ENCODE measurements at regions not wholly inside any gene's neighbourhood (a gene's known extent, or its start where the extent isn't known, plus 50 kb on each side); places are given as distances from the start of the nearest gene placed in this dataset.
"Not testable (repeated sequence)": the region's sequence is repeated elsewhere in the genome, so short reads cannot be mapped to it uniquely, and the experiment has no call there.

DNA sequence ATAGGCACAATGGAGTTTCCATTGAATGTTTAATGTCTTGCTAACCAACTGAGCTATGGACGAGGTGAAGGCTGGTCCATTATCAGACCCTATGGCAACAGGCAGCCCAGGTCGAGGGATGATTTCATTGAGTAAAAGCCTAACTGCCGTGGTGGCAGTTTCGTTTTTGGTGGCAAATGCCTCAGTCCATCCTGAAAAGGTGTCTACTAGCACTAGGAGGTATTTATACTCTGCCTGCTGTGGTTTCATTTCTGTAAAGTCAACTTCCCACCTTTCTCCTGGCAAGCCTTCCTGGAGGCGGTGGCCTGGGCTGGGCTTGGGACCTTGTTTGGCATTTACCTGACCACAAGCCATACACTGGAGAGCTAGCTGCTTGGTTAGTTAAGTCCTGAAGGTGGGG, 75.8 kb downstream of the PRR15 start:
- intact Hi-C loops (cut with DNase I) = loop anchor here in 1 of 4 donors (5.0 kb wide), 1 partner anchor 423 kb away; no protein-coding TSS in a partner anchor
- no peaks in the 10 kb centered on the region for H3K4me1 ChIP-seq (ENCODE audit: insufficient read depth)
- DNase-seq = no peak
- no peaks in the 10 kb centered on the region for H3K27me3 ChIP-seq
- no peak for TF ChIP-seq EP300 (IDR thresholded peaks at IDR 0.05)
- no peaks in the 10 kb centered on the region for H3K36me3 ChIP-seq
- H3K9me3 ChIP-seq = no peaks in the 10 kb centered on the region
- no peak overlapping the region for H3K4me3 ChIP-seq
- no peak overlapping the region for H3K27ac ChIP-seq
- WGBS, 3 donors = 93 to 95% (median 93%) methylated on average over 5 of the region's 5 CpGs

DNA sequence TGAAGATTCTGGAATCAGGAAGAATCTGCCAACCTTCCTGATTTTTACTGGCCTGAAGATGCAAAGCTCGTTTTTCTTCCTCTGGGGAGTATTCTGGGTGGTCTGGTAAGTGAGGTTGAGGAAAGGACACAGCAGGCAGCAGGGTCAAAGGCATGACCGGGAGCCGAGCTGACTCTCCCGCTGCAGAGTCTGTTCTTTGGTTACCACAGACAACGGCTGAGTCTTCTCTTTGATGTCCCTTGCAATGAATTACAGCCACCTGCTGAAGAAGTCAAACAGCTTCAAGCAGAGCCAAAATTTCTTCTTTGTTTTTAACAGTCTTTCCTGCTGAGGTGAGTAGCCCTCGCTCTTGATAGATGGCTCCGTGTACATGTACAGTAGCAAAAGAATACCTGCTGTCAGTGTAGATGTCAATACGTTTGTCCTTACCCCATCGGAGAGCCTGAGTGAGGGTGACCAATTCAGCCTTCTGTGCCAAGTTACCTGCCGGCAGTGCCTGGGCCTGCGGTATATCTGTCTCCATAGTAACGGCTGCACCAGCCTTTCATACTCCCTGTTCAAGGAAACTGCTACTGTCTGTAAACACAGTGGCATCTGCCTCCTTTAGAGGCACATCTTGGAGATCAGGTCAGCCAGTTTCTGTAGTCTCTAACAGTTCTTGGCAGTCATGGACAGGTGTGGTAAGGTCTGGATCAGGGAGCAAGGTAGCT, 76.4 kb downstream of the PRR15 start:
- Histone ChIP-seq H3K36me3 (no peaks in the 10 kb centered on the region), H3K4me1 (ENCODE audit: insufficient read depth) (no peaks in the 10 kb centered on the region), H3K27ac (no peak overlapping the region), H3K9me3 (no peaks in the 10 kb centered on the region), H3K27me3 (no peaks in the 10 kb centered on the region), H3K4me3 (no peak overlapping the region)
- TF ChIP-seq EP300 (IDR thresholded peaks at IDR 0.05) = no peak
- TF ChIP-seq, protein P1, sequence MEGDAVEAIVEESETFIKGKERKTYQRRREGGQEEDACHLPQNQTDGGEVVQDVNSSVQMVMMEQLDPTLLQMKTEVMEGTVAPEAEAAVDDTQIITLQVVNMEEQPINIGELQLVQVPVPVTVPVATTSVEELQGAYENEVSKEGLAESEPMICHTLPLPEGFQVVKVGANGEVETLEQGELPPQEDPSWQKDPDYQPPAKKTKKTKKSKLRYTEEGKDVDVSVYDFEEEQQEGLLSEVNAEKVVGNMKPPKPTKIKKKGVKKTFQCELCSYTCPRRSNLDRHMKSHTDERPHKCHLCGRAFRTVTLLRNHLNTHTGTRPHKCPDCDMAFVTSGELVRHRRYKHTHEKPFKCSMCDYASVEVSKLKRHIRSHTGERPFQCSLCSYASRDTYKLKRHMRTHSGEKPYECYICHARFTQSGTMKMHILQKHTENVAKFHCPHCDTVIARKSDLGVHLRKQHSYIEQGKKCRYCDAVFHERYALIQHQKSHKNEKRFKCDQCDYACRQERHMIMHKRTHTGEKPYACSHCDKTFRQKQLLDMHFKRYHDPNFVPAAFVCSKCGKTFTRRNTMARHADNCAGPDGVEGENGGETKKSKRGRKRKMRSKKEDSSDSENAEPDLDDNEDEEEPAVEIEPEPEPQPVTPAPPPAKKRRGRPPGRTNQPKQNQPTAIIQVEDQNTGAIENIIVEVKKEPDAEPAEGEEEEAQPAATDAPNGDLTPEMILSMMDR (IDR thresholded peaks at IDR 0.05) = no peak
- TF ChIP-seq POLR2A (IDR thresholded peaks at IDR 0.05) = no peak
- 52 to 66% (median 60%) methylated on average over 12 of the region's 12 CpGs for WGBS, 3 donors
- intact Hi-C loops (cut with DNase I) = loop anchor here in 1 of 4 donors (5.0 kb wide), 1 partner anchor 422 kb away; no protein-coding TSS in a partner anchor
- DNase-seq = no peak

DNA sequence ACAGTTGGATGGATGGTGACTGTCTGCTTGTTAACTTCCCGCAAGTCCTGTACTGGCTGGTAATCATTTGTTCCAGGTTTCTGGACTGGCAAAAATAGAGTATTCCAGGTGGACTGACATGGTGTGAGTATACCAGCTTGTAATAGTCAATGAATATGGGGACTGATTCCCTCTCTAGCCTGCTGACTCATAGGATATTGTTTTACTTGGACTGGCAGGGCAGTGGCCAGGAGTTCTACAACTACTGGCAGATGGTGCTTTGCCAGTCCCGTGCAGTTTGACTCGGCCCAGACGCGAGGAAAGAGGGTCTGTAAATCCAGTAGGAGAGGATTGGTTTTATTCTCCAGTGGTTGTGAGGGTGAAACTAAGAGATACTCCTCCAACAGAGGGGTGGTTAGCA, 78.0 kb downstream of the PRR15 start:
- TF ChIP-seq, protein P1 (IDR thresholded peaks at IDR 0.05) = no peak
- TF ChIP-seq EP300 (IDR thresholded peaks at IDR 0.05) (no peak), POLR2A (IDR thresholded peaks at IDR 0.05) (no peak)
- Histone ChIP-seq H3K27ac (no peak overlapping the region), H3K9me3 (no peaks in the 10 kb centered on the region), H3K4me3 (no peak overlapping the region), H3K36me3 (no peaks in the 10 kb centered on the region), H3K27me3 (no peaks in the 10 kb centered on the region), H3K4me1 (ENCODE audit: insufficient read depth) (no peaks in the 10 kb centered on the region)
- DNase-seq = no peak
- 82 to 92% (median 91%) methylated on average over 5 of the region's 5 CpGs for WGBS, 3 donors
- intact Hi-C loops (cut with DNase I) = no loop called here

DNA sequence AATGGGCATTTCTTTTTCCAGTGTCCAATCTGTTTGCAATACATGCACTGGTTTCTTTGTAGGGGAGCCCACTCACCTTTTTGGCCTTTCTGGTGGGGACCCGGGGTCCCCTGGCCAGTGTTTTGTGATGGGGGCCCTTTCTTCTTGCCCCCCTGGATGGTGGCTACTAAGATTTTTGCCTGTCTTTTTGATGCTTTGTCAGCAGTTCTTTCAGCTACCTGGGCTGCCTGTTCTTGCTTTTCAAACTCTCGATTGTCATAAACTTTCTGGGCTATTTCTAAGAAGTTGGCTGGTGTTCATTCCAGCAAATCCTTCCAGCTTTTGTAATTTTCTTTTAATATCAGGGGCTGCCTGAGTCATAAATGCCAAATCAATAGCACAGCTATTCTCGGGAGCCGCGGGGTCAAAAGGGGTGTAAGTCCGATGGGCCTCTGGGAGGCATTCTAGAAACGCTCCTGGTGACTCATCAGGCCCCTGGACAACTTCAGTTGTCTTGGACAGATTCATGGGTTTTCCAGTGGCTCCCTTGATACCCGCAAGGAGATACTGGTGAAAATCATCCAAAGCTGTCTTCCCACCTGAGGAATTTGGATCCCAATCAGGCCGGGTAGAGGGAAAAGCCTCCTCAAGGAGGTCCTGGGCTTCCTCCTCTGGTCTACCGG, 79.0 kb downstream of the PRR15 start:
- intact Hi-C loops (cut with DNase I) = no loop called here
- WGBS, 3 donors = 75 to 83% (median 83%) methylated on average over 10 of the region's 10 CpGs
- Histone ChIP-seq H3K27ac (no peak overlapping the region), H3K27me3 (no peaks in the 10 kb centered on the region), H3K4me3 (no peak overlapping the region), H3K9me3 (no peaks in the 10 kb centered on the region), H3K4me1 (ENCODE audit: insufficient read depth) (no peaks in the 10 kb centered on the region), H3K36me3 (no peaks in the 10 kb centered on the region)
- TF ChIP-seq, protein P1 (IDR thresholded peaks at IDR 0.05) = no peak
- TF ChIP-seq POLR2A (IDR thresholded peaks at IDR 0.05) (no peak), EP300 (IDR thresholded peaks at IDR 0.05) (no peak)
- DNase-seq = no peak

DNA sequence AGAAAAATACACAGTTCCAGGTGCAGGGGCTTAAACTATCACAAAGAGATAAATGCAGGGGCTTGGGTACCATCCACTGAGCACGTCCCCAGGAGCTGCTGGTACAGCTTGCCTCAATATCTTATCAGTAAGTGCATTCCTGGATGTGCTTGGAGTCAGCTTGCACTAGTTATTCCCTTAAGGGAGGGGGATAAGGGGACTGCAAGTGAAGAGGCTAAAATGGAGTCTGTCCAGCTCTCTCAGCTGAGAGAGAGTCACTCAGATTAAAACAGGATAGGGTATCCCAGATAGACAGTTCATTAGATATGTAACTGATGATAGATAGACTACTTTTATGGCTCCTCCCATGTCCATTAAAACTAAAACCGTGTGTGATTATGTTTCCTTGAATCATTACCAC, 82.5 kb downstream of the PRR15 start:
- H3K27ac ChIP-seq; H3K9me3 ChIP-seq; H3K36me3 ChIP-seq; DNase-seq; H3K4me1 ChIP-seq (ENCODE audit: insufficient read depth); intact Hi-C loops (cut with DNase I); H3K27me3 ChIP-seq; H3K4me3 ChIP-seq: not testable (repeated sequence)
- WGBS, 3 donors = 10 to 19% (median 14%) methylated on average over 2 of the region's 2 CpGs
